Medulla oblongata (tissue), 1 donor: ENCODE measurements at regions not wholly inside any gene's neighbourhood (a gene's known extent, or its start where the extent isn't known, plus 50 kb on each side); places are given as distances from the start of the nearest gene placed in this dataset.

Experiments used
- DNase-seq: peaks from one replicate; pipeline ENCODE4 v3.0.0-alpha.2; 2015; ENCODE audit errors: extremely low spot score

DNA sequence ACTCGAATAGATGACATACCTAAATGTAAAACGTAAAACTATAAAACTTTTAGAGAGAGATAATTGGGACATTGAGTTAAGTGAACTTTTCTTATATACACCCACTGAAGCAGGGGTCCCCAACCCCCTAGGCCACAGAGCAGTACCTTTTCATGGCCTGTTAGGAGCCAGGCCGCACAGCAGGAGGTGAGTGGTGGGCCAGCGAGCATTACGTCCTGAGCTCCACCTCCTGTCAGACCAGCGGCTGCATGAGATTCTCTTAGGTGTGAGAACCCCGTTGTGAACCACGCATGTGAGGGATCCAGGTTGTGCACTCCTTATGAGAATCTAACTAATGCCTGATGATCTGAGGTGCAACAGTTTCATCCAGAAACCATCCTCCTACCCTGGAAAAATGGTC is 114.8 kb downstream of the HMX1 start:
- no peak for DNase-seq

GRCh38 chr4:8754634-8755589 is 116.7 kb downstream of the HMX1 start:
- DNase-seq = no peak

GRCh38 chr4:8748236-8748575 is 123.4 kb downstream of the HMX1 start:
- DNase-seq = no peak

DNA sequence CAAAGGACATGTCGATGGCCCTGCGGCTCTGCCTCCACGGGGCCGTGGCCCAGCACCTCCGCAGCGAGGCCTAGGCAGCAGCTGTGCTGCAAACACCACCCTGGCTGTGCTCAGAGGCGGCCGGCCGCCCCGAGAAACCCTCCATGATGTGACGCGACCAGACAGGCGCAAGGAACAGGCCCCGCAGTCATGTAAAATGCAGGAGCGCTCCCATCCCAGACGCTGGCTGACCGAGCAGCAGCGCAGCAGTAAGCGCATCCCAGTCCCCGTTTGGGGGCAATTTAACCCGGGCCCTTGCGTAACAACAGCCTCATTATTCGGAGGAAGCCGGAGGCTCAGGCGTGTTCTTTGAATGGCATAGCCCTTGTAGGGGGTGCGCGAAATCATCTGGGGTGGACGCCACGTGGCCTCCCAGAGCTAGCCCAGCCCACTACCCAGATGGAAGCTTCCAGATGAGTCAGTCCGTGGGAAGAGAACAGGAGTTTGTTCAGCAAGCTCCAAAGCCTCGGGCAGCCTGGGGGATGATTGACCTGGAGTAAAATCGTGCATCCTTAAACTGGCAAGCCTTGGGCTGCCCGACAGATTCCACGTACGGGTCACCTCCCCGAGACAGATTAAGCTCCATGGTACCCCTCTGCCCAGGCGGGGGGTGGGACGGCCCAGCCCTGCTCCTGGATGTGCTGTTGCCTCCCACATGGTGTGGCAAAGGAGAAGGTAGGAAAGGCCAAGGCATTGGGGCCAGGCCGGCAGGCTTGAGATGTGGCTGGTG is 124.0 kb downstream of the HMX1 start:
- DNase-seq = no peak

DNA sequence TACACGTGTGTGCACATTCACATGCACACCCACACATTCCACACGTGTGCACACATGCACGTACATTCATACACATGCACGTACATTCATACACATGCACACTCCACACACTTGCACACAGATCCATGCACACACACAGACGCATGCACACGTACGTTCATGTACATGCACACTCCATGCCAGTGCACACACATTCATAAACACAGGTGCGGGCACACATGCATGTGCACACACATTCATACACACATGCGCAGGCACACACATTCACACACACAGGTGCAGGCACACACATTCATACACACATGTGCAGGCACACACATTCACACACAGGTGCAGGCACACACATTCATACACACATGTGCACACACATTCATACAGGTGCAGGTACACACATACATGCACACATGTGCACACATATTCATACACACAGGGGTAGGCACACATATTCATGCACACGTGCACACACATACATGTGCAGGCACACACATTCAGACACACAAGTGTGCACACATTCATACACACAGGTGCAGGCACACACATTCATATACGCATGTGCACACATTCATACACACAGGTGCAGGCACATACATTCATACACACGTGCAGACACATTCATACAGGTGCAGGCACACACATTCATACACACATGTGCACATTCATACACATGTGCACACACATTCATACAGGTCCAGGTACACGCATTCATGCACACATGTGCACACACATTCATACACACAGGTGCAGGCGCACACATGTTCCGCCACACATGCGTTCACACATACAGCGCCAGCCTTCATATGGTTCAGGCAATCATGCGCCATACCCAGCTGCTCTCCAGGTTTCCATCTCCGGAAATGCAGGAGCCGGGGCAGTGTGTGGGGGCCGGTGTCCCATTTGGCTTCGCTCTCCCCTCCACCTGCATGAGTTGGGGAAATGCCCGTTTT is 124.8 kb downstream of the HMX1 start:
- DNase-seq = no peak

DNA sequence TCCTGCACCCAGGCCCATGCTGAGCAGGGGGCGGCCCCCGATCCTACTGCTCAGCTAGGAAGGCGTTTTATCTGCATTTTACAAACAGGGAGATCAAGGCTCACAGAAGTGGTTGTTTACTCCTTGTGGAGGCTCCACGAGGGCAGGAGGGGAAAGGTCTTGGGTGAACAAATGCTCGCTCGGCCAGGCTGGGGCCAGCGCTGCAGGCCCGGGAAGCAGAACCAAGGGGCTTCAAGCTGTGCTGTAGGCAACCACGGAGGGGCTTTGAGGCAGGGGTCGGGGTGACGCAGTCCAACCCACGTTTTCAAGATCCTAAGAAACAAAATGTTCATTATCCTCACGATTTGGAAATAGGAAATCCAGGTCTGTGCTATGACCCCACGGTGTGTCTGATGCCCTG is 125.8 kb downstream of the HMX1 start:
- no peak for DNase-seq

DNA sequence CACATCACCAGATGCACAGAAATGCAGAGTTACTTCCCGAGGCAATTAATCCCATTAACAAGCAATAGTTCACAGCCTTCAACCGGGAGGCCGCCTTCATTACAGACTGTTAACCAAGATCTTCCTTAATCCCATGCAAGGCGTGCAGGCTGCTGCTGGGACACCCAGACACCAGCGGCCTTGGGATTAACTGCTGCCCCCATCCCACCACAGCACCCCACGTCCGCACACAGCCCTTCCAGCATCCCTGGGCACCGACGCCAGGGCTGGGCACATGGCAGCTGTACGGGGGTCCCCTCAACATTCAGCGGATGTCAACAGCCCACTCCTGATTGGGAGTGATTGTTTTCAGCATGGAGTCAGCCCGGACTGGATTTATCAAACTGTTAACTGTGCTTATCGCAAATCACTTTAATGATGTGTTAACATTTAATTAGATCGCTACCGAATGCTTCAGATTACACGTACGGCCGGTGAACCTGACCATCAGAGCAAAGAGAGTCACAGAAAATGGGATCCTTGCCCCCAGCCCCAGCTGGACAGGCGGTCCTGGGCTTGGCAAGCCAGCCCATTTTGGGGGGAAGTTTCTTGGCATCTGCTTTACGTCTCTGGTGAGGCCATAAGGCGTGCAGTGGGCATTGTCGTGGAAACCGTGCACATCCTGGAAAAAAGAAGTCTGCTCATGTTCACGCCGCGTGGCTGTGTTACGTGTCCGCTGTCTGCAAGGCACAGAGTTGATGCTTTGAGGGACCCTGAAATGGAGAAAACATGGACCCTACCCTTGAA is 126.4 kb downstream of the HMX1 start:
- no peak for DNase-seq

- no peak for DNase-seq
Measured at GRCh38 chr4:8744083-8744805, 127.4 kb downstream of the HMX1 start.

- no peak for DNase-seq
Measured at GRCh38 chr4:8742546-8742945, 129.1 kb downstream of the HMX1 start.

DNA sequence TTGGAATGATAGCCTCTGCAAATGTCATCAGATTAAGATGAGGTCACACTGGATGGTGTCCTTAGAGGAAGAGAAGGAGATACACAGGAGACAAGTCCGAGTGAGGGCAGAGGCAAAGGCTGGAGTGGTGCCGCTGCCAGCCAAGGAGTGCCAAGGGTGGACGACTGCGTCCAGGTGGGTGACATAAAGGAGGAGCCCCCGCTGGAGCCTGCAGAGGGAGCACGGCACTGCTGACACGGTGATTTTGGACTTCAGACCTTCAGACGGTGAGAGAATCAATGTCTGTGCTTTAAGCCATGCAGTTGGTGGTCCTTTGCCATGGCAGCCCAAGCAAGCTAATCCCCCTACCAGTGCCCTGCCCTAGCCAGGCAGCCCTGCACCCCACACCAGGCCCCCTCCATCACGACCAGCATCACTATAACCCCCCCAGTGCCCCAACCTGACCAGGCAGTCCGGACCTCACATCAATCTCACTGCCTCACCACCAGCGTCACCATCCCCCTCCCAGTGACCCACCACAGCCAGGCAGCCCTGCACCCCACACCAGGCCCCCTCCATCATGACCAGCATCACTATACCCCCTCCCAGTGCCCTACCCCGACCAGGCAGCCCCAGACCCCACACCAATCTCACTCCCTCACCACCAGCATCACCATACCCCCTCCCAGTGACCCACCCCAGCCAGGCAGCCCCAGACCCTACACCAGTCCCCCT is 130.0 kb downstream of the HMX1 start:
- no peak for DNase-seq

- no peak for DNase-seq
Measured at GRCh38 chr4:8740666-8741395, 130.8 kb downstream of the HMX1 start.

GRCh38 chr4:8739820-8740665 is 131.6 kb downstream of the HMX1 start:
- no peak for DNase-seq

- DNase-seq = no peak
Measured at GRCh38 chr4:8739317-8739716, 132.3 kb downstream of the HMX1 start.

DNA sequence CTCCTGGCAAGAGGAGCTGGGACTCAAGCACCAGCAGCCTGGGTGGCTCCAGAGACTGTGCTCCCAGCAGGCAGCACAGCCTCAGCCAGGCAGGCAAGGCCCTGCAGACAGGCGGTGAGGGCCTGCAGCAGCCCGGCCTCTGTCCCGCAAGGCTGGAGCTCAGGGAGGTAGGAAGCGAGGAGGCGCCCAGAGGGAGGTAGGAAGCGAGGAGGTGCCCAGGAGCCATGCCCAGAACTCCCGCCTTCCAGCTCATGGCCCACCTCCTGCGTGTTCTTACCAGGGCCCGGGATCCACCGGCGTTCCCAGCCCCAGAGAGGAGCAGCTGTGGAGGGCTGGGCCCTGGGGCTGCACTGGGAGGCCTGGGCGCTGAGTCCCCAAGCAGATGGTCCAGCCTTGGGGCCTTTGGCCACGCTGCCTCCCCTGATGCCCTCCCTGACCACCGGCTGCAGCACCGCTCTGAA is 133.1 kb downstream of the HMX1 start:
- no peak for DNase-seq

DNA sequence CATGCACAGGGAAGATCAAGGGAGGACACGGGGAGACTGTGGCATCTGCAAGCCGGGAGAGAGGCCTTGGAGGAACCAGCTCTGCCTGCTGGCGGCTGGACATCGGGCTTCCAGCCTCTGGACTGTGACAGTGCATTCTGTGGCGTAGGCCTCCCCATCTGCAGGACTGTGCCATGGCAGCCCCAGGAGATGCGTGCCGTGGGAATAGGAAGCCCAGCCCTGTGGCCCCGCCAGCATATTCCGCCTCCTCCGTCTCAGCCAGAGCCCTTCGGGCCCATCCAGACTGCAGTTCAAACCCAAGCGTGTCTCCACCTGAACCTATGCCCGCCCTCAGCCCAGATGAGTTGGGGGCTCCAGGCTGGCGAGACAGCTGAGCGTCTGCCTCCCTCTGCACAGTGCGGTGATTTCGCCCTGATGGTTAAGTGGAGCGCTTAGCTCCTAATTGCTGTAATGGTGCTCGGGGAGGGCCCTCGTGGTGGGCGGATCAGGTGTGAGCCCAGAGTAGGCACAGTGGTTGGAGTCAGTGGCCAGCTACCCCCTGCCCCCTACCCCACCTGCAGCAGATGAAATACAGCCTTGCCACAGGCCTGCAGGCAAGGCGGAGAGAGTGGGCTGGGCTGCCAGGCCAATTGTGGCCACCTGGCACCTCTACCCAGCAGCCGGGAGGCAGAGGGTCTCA is 133.9 kb downstream of the HMX1 start:
- DNase-seq = no peak

GRCh38 chr4:8737075-8737474 is 134.6 kb downstream of the HMX1 start:
- no peak for DNase-seq

DNA sequence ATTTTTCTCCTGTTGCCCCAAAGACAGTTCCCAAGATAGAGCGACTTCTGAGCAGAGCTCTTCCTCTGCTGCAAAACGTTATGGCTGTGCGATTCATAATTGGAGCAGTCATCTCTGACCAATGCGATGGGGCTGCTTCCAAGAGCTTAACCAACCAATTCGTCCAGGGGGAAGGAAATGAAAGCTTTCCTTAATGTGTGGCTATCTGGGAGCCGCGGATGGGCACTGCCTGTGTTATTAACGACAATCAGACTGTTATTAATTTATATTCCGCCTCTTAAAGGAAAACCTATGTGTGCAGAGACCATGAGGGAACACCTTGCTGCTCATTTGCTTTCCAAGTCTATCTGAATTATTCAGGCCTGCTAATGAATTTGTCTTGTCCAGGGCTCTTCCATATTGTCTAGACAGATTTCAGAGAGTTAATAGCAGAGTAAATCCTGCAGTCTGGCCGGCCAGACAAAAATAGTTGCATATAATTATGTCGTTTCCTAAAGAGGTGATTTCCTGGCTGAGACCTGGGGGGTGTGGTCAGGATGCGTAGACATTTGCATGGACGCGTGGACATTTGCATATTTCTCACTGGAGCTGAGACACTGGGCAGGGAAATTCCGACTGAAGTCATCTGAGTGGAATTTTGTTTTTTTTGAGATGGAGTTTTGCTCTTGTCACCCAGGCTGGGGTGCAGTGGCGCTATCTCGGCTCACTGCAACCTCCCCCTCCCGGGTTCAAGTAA is 135.4 kb downstream of the HMX1 start:
- DNase-seq = no peak
